ENCODE measurements at regions not wholly inside any gene's neighbourhood (a gene's known extent, or its start where the extent isn't known, plus 50 kb on each side); places are given as distances from the start of the nearest gene placed in this dataset.

GRCh38 chr7:153383781-153384180, 624.2 kb downstream of the ACTR3B start:
- TF ChIP-seq EZH2 (IDR thresholded peaks at IDR 0.05; ENCODE audit: insufficient read depth, poor library complexity, severe bottlenecking) = no peak
- no peak for TF ChIP-seq EZH2phosphoT487 (IDR thresholded peaks at IDR 0.05; ENCODE audit: insufficient read depth, low read depth)
